T-helper 17 cell (primary cell): ENCODE measurements at regions not wholly inside any gene's neighbourhood (a gene's known extent, or its start where the extent isn't known, plus 50 kb on each side); places are given as distances from the start of the nearest gene placed in this dataset.

Experiments
- ATAC-seq: fragments of 150-1000 bp; cut with Tn5 transposase; 2 replicates; pipeline ENCODE4 v1.10.0; 2021; ENCODE audit warnings: mild to moderate bottlenecking, moderate library complexity
- DNase-seq, 3 donors: peaks; one replicate each; pipeline versions ENCODE4 v3.0.0 to v3.0.0-alpha.2; 2020 to 2021
- H3K9me3 ChIP-seq: one replicate; pipeline ENCODE4 v1.7.0; 2013; ENCODE audit warnings: low read length, mild to moderate bottlenecking; ENCODE audit not compliant: control insufficient read depth, poor library complexity, severe bottlenecking
- H3K27ac Mint-ChIP-seq: one replicate; pipeline ENCODE4 v1.8.0; 2022; ENCODE audit warnings: mild to moderate bottlenecking, moderate library complexity, mixed read lengths
- H3K27me3 Mint-ChIP-seq: one replicate; pipeline ENCODE4 v1.8.0; 2022; ENCODE audit warnings: mixed read lengths
- H3K36me3 Mint-ChIP-seq: one replicate; pipeline ENCODE4 v1.8.0; 2022; ENCODE audit warnings: low read depth, mixed read lengths
- H3K4me1 Mint-ChIP-seq: one replicate; pipeline ENCODE4 v1.8.0; 2022; ENCODE audit warnings: mild to moderate bottlenecking, mixed read lengths
- H3K4me3 Mint-ChIP-seq: one replicate; pipeline ENCODE4 v1.8.0; 2022; ENCODE audit warnings: mild to moderate bottlenecking, moderate library complexity, mixed read lengths

- no peaks in the 10 kb centered on the region for H3K36me3 Mint-ChIP-seq
- no peaks in the 10 kb centered on the region for H3K27me3 Mint-ChIP-seq
Observed at GRCh38 chr6:94127716-94128115, 708.4 kb upstream of the EPHA7 start.

GRCh38 chr6:94124333-94124732 lies 705.0 kb upstream of the EPHA7 start:
- DNase-seq: no peak
- ATAC-seq: no peak
- Mint-ChIP-seq H3K4me1 (no peaks in the 10 kb centered on the region), H3K36me3 (no peaks in the 10 kb centered on the region), H3K27me3 (no peaks in the 10 kb centered on the region), H3K4me3 (no peak overlapping the region), H3K27ac (no peak overlapping the region)
- no peaks in the 10 kb centered on the region for H3K9me3 ChIP-seq

More at GRCh38 chr6:94127716-94128115, 708.4 kb upstream of the EPHA7 start:
- DNase-seq: no peak
- ATAC-seq: no peak
- H3K9me3 ChIP-seq: no peaks in the 10 kb centered on the region
- H3K27ac Mint-ChIP-seq: no peak overlapping the region
- no peak overlapping the region for H3K4me3 Mint-ChIP-seq
- no peaks in the 10 kb centered on the region for H3K4me1 Mint-ChIP-seq

GRCh38 chr6:94121094-94121493 lies 701.7 kb upstream of the EPHA7 start:
- Mint-ChIP-seq H3K27me3 (no peaks in the 10 kb centered on the region), H3K36me3 (no peaks in the 10 kb centered on the region), H3K4me3 (no peak overlapping the region), H3K27ac (no peak overlapping the region), H3K4me1 (no peaks in the 10 kb centered on the region)
- no peaks in the 10 kb centered on the region for H3K9me3 ChIP-seq
- ATAC-seq (no peak), DNase-seq (no peak)

- no peak for DNase-seq
- no peaks in the 10 kb centered on the region for H3K27me3 Mint-ChIP-seq
- no peaks in the 10 kb centered on the region for H3K4me1 Mint-ChIP-seq
- H3K27ac Mint-ChIP-seq: no peak overlapping the region
- no peaks in the 10 kb centered on the region for H3K36me3 Mint-ChIP-seq
- H3K4me3 Mint-ChIP-seq: no peak overlapping the region
- ATAC-seq: no peak
- H3K9me3 ChIP-seq: no peaks in the 10 kb centered on the region
Observed at GRCh38 chr6:94099072-94099471, 679.7 kb upstream of the EPHA7 start.

GRCh38 chr6:94095961-94096360 lies 676.6 kb upstream of the EPHA7 start:
- Mint-ChIP-seq H3K36me3 (no peaks in the 10 kb centered on the region), H3K4me1 (no peaks in the 10 kb centered on the region), H3K27ac (no peak overlapping the region), H3K4me3 (no peak overlapping the region), H3K27me3 (no peaks in the 10 kb centered on the region)
- DNase-seq (no peak), ATAC-seq (no peak)
- no peaks in the 10 kb centered on the region for H3K9me3 ChIP-seq

- ATAC-seq (no peak), DNase-seq (no peak)
- Mint-ChIP-seq H3K4me1 (no peaks in the 10 kb centered on the region), H3K4me3 (no peak overlapping the region), H3K27me3 (no peaks in the 10 kb centered on the region), H3K36me3 (no peaks in the 10 kb centered on the region), H3K27ac (no peak overlapping the region)
- no peaks in the 10 kb centered on the region for H3K9me3 ChIP-seq
Observed at GRCh38 chr6:94089941-94090340, 670.6 kb upstream of the EPHA7 start.

GRCh38 chr6:94088870-94089269 lies 669.5 kb upstream of the EPHA7 start:
- Mint-ChIP-seq H3K27ac (no peak overlapping the region), H3K4me1 (no peaks in the 10 kb centered on the region), H3K27me3 (no peaks in the 10 kb centered on the region), H3K4me3 (no peak overlapping the region), H3K36me3 (no peaks in the 10 kb centered on the region)
- no peaks in the 10 kb centered on the region for H3K9me3 ChIP-seq
- ATAC-seq (no peak), DNase-seq (no peak)

GRCh38 chr6:94074764-94075163 lies 655.4 kb upstream of the EPHA7 start:
- DNase-seq: no peak
- H3K27me3 Mint-ChIP-seq: no peaks in the 10 kb centered on the region
- H3K27ac Mint-ChIP-seq: no peak overlapping the region
- no peaks in the 10 kb centered on the region for H3K36me3 Mint-ChIP-seq
- H3K9me3 ChIP-seq: no peaks in the 10 kb centered on the region
- H3K4me1 Mint-ChIP-seq: no peaks in the 10 kb centered on the region
- H3K4me3 Mint-ChIP-seq: no peak overlapping the region
- ATAC-seq: no peak

GRCh38 chr6:94071835-94072234 lies 652.5 kb upstream of the EPHA7 start:
- Mint-ChIP-seq H3K27ac (no peak overlapping the region), H3K4me3 (no peak overlapping the region), H3K27me3 (no peaks in the 10 kb centered on the region), H3K36me3 (no peaks in the 10 kb centered on the region), H3K4me1 (no peaks in the 10 kb centered on the region)
- ATAC-seq (no peak), DNase-seq (no peak)
- no peaks in the 10 kb centered on the region for H3K9me3 ChIP-seq

- no peak overlapping the region for H3K27ac Mint-ChIP-seq
- no peaks in the 10 kb centered on the region for H3K4me1 Mint-ChIP-seq
- H3K27me3 Mint-ChIP-seq: no peaks in the 10 kb centered on the region
- no peak overlapping the region for H3K4me3 Mint-ChIP-seq
- DNase-seq: no peak
- no peaks in the 10 kb centered on the region for H3K36me3 Mint-ChIP-seq
- H3K9me3 ChIP-seq: no peaks in the 10 kb centered on the region
- no peak for ATAC-seq
Observed at GRCh38 chr6:94065707-94066337, 646.5 kb upstream of the EPHA7 start.

- H3K4me3 Mint-ChIP-seq: no peak overlapping the region
- no peak overlapping the region for H3K27ac Mint-ChIP-seq
- H3K27me3 Mint-ChIP-seq: no peaks in the 10 kb centered on the region
- DNase-seq (no peak), ATAC-seq (no peak)
- no peaks in the 10 kb centered on the region for H3K4me1 Mint-ChIP-seq
- no peaks in the 10 kb centered on the region for H3K36me3 Mint-ChIP-seq
- H3K9me3 ChIP-seq: no peaks in the 10 kb centered on the region
Observed at GRCh38 chr6:94052749-94053148, 633.4 kb upstream of the EPHA7 start.

GRCh38 chr6:94050515-94050914 lies 631.2 kb upstream of the EPHA7 start:
- ATAC-seq: no peak
- no peak overlapping the region for H3K27ac Mint-ChIP-seq
- no peaks in the 10 kb centered on the region for H3K27me3 Mint-ChIP-seq

GRCh38 chr6:94049001-94049400 lies 629.6 kb upstream of the EPHA7 start:
- no peaks in the 10 kb centered on the region for H3K4me1 Mint-ChIP-seq
- H3K27me3 Mint-ChIP-seq: no peaks in the 10 kb centered on the region
- no peaks in the 10 kb centered on the region for H3K36me3 Mint-ChIP-seq
- H3K4me3 Mint-ChIP-seq: no peak overlapping the region
- no peaks in the 10 kb centered on the region for H3K9me3 ChIP-seq
- DNase-seq: no peak
- ATAC-seq: no peak
- H3K27ac Mint-ChIP-seq: no peak overlapping the region

More at GRCh38 chr6:94050515-94050914, 631.2 kb upstream of the EPHA7 start:
- H3K9me3 ChIP-seq: no peaks in the 10 kb centered on the region
- H3K36me3 Mint-ChIP-seq: no peaks in the 10 kb centered on the region
- H3K4me1 Mint-ChIP-seq: no peaks in the 10 kb centered on the region
- no peak overlapping the region for H3K4me3 Mint-ChIP-seq
- DNase-seq: no peak

- DNase-seq (no peak), ATAC-seq (no peak)
- Mint-ChIP-seq H3K4me1 (no peaks in the 10 kb centered on the region), H3K27me3 (no peaks in the 10 kb centered on the region), H3K4me3 (no peak overlapping the region), H3K27ac (no peak overlapping the region), H3K36me3 (no peaks in the 10 kb centered on the region)
- H3K9me3 ChIP-seq: no peaks in the 10 kb centered on the region
Observed at GRCh38 chr6:94045099-94045829, 625.9 kb upstream of the EPHA7 start.
